HG02798 (cell line): ENCODE measurements at regions not wholly inside any gene's neighbourhood (a gene's known extent, or its start where the extent isn't known, plus 50 kb on each side); places are given as distances from the start of the nearest gene placed in this dataset.
"Not testable (repeated sequence)": the region's sequence is repeated elsewhere in the genome, so short reads cannot be mapped to it uniquely, and the experiment has no call there.

Source experiments
- ATAC-seq: cut with Tn5 transposase; IDR thresholded peaks from one replicate; pipeline ENCODE4 v1.9.1; 2021; ENCODE audit warnings: mild to moderate bottlenecking; ENCODE audit not compliant: unreplicated experiment, poor library complexity

GRCh38 chr1:184859381-184860105 lies 104.9 kb upstream of the EDEM3 start:
- ATAC-seq, result peak; percentile 33

- ATAC-seq, result no peak
Measured at GRCh38 chr1:184858288-184858687, 103.6 kb upstream of the EDEM3 start.

DNA sequence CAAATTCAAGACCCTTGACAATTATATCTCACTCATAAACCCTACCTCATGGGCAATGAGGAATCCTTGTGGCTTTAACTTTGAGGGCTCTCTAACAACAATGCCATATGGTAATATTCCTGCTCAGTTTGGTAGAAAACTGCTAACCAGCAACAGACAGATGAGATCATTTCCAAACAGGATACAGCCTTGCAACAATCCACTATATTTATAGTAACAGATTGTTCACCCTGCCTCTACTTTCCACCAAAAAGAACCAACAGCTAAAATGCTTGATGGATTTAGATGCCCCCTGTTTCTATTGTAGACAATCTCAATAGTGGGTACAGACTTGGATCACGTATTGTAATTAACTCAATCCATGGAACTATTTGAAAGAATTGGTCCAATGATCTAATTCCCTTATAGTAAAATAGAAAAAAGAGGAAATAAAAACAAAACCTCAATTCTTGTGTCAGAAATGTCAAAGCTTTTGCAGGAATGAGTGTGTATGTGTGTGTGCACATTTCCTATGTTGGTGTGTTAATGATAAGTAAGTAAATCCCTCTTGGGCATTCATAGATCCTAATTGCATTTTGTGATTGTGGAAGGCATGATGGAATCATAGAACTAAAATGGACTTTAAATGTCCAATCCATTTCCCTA lies 100.0 kb upstream of the EDEM3 start:
- no peak for ATAC-seq

DNA sequence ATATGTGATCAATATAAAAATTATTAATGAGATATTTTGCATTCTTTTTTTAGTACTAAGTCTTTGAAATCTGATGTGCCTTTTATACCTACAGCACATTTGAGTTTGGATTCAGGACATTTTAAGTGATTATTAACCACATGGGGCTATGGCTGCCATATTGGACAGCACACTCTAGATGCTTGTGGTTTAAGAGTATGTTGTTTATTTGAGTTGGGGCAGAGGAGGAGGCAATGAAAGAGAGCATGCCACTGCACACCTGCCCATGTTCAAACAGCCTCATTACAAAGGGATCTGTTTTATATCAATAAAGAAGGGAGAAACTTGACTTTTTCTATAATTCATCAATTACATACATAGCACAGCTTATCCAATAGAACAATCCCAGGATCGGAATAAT lies 99.4 kb upstream of the EDEM3 start:
- ATAC-seq, result no peak

DNA sequence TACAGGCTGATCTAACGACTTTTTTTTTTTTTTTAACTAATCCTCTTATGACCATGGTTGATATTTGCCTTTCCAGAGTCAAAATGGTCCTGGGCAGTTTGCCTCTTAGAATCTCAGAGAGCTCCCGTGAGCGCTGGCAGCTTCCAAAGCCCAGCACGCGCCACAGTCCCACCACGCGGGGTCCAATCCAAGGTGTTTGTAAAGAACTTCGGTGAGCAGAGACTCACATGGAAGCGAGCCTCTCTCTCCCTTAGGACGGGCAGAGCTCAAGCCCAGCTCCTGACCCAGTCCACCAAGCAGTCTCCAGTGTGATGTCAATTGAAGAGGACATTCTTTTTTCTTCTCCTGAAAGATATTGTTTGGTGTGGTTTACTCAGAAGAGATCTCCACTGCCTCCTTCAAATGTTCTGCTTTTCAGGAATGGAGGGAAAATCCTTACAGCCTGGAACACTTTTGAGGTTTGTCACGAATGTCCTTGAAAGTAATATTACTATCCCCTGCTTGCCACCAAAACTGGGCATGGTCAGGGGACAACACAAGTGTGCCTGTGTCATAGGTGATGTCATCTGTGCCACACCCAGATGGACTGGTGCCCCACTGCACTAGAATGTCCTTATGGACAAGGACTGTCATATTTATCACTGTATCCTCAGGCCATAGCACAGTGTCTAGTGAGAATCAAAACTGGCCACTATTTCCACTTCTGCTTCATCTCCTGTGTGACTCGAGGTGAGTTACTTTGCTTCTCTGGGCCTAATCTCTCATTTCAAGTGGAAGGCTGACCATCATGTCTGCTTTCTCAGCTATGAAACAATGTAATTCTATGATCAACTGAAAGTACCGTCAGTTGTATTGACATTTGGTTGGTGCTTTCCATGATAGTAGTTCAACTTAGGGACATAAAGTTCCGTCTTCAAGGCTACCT lies 97.4 kb upstream of the EDEM3 start:
- ATAC-seq, result no peak

- ATAC-seq, result peak; percentile 100
Measured at GRCh38 chr1:184843732-184844495, 89.3 kb upstream of the EDEM3 start.

- no peak for ATAC-seq
Measured at GRCh38 chr1:184840596-184840995, 85.9 kb upstream of the EDEM3 start.

GRCh38 chr1:184838504-184838951 lies 83.9 kb upstream of the EDEM3 start:
- no peak for ATAC-seq

DNA sequence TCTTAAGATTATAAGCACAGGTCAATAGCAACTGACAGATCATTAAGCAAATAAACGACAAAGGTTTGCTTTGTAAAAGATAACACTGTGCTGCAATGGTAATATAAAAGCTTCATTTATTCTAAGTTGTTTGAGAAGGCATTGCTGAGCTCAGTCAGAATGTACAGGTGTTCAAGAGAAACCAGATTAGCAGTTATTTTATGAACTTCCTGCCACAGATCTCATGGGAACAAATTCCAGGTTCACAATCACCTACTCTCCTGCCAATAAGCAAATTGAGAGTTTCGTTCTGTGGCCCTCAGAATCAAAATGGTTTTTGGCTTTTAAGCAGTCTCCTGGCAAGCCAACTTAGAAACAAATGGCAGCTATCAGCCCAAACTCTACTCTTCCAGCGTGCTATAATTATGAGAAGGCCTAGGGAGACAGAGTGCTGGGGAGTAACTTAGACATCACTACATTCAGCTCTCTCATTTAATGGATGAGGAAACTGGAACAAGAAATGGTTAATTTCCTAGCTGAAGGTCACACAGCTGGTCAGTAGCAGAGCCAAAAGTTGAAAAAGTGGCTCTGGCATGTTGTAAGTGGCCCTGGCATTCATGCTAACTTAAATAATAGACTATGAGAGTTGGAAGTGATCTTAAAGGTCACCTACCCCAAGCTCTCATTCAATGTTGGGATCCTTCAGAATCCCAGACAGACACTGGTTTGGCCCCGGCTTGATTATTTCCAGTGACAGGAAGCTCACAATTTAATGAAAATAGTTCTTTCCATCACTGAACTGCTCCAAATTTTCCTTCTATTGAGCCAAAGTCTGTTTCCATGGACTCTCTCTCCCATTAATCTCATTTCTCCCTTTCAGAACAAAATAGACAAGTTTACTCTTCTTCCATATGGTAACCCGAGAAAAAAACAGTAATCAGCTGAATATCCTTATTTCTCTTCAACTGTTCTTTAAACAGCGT lies 82.6 kb upstream of the EDEM3 start:
- peak; percentile 74 for ATAC-seq

- ATAC-seq, result no peak
Measured at GRCh38 chr1:184836141-184836540, 81.5 kb upstream of the EDEM3 start.

- not testable (repeated sequence) for ATAC-seq
Measured at GRCh38 chr1:184833994-184834393, 79.3 kb upstream of the EDEM3 start.

DNA sequence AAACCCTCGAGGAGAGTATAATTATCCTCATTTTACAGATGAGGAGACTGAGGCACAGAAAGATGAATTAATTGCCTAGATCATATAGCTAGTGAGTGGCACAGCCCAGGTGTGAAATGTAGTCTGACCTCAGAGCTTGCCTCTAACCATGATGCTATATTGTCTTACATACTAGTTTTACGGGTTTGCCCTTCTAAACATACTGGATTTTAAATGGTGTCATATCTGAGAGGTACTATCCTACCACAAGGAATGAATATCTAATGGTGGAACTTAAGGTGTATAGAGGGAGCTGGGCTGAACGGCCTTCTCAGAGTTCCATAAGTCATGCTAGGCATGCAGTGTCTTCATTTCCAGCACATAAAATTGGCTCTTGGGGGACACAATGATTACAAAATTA lies 77.9 kb upstream of the EDEM3 start:
- ATAC-seq, result no peak

- ATAC-seq, result not testable (repeated sequence)
Measured at GRCh38 chr1:184829496-184829895, 74.8 kb upstream of the EDEM3 start.

DNA sequence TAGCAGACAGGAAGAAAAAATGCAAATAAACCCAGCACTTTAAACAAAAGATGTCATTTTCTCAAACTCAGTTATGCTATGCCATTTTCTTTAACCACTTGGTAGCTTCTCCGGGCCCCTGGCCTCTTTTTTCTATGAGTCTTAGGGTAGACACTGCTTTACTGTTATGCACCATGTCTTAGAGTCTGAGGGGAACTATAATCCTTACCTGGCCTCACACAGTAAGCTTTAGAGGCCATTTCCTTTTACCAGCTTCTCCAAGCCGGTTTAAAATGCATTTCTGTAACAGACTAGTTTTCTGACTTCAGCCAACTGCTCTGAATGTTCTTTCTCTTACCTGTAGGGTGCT lies 73.7 kb upstream of the EDEM3 start:
- no peak for ATAC-seq

DNA sequence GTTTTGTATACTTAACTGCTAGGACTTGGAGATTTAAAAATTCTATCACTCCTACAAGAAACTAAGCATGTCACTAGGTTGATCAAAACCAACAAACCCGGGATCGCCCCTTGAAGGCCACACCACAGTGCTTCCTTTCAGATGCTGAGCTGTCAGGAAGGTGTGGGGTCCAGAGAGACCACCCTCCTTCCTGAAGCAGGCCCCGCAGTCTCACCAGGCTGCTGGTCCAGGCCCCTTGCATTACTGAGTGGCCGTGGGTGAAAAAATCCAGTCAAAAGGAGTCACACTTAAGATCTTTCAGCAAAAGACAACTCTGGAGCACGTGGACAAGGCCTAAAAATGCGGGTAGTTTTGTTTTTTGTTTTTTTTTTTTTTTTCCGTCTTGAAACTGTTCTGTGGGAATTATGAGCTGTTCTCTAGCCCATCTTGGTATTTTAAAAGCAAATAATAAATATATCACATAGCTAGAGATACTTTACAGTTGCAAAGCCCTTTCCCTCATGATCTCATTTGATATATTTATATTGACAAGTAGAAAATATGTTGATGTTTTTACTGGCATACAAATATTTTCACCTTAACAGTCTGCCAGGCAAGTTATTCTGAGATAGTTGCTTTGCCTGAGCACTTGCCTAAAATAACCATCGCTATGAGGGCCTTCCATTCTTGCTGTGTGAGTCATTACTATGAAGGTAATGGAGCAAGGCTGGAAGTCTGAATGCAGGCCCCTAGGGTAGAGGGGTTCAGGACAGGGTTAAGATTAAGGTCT lies 73.1 kb upstream of the EDEM3 start:
- no peak for ATAC-seq

DNA sequence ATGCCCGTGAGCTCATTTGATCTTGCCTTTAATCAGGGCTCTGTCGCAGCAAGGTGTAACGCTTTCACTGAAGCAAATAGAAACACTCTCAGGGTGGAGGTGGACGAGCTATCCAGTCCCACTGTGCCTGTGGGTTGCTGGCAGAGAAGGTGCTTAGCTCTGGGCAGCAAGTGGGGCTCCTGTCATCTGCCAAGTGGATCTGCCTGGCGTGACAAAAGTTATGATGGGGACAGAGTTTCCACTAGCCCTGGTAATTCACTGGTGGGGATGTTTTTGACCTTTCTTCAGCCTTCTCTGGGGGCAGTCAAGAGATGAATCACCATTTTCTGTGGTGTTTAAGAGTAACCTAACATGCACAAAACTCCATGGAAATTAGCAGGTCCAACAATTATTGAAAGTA lies 71.3 kb upstream of the EDEM3 start:
- ATAC-seq, result peak; percentile 51

- peak; percentile 43 for ATAC-seq
Measured at GRCh38 chr1:184825571-184825970, 70.9 kb upstream of the EDEM3 start.

GRCh38 chr1:184824691-184825323 lies 70.1 kb upstream of the EDEM3 start:
- no peak for ATAC-seq
